ENCODE measurements at regions not wholly inside any gene's neighbourhood (a gene's known extent, or its start where the extent isn't known, plus 50 kb on each side); places are given as distances from the start of the nearest gene placed in this dataset.

DNA sequence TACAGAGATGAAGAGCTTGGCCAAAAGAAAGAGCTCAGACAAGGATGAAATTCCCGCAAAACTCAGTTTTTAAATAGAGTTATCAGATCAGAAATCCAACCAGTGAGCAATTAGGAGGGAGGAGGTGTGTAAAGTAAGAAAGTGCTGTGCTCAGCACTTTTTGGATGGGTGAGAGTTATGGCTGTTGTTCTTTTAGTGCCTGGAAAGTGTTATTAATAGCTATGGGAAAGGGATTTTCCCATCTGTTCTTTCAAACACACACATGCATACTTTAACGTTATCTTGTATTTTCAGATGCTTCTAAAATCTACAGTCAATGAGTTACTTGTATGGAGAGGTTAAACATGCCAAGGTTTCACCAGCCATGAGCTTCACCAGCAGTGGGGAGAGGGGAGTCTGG, 107.3 kb upstream of the TMEM72 start:
- Histone ChIP-seq H3K79me1 (ENCODE audit: low read length) (no peaks in the 10 kb centered on the region), H3K14ac (ENCODE audit: low read length) (no peak overlapping the region), H4K91ac (ENCODE audit: low read depth, low read length) (no peak overlapping the region), H3K18ac (ENCODE audit: low read length) (no peak overlapping the region), H2BK120ac (ENCODE audit: insufficient read depth, low read length, poor library complexity) (no peak overlapping the region), H3K23ac (ENCODE audit: low read length) (no peak overlapping the region), H2AFZ (ENCODE audit: insufficient read depth, low read length, poor library complexity) (no peak overlapping the region), H3K4ac (ENCODE audit: low read depth, low read length) (no peak overlapping the region), H3K4me2 (ENCODE audit: low read length) (no peak overlapping the region), H3K27me3 (ENCODE audit: insufficient read depth, low read length) (no peaks in the 10 kb centered on the region), H2BK5ac (ENCODE audit: low read depth, low read length, poor library complexity) (no peak overlapping the region), H2AK5ac (ENCODE audit: low read length) (no peak overlapping the region), H3K27ac (ENCODE audit: low read depth, low read length) (no peak overlapping the region), H3K36me3 (ENCODE audit: control insufficient read depth in 1 of 2, insufficient read depth in 2 of 2, low read length in 2 of 2) (no peaks in the 10 kb centered on the region), H4K12ac (ENCODE audit: low read depth, low read length) (no peak overlapping the region), H3K79me2 (ENCODE audit: control insufficient read depth, insufficient read depth, low read length, poor library complexity) (no peaks in the 10 kb centered on the region), H2BK12ac (ENCODE audit: low read length) (no peak overlapping the region), H4K8ac (ENCODE audit: low read depth, low read length) (no peak overlapping the region), H3K9ac (ENCODE audit: low read length) (no peak overlapping the region), H3K9me3 (ENCODE audit: insufficient read depth, low read depth, low read length) (peaks cover 3% of the 10 kb centered on the region), H3K4me3 (ENCODE audit: low read depth, low read length) (no peak overlapping the region), H3K4me1 (ENCODE audit: control insufficient read depth in 1 of 2, insufficient read depth in 2 of 2, low read length in 2 of 2) (no peaks in the 10 kb centered on the region)
- WGBS (ENCODE audit: extremely low coverage, insufficient coverage, insufficient read length) = no CpG with 5 or more reads among the region's 2 CpGs
- no peak for DNase-seq

DNA sequence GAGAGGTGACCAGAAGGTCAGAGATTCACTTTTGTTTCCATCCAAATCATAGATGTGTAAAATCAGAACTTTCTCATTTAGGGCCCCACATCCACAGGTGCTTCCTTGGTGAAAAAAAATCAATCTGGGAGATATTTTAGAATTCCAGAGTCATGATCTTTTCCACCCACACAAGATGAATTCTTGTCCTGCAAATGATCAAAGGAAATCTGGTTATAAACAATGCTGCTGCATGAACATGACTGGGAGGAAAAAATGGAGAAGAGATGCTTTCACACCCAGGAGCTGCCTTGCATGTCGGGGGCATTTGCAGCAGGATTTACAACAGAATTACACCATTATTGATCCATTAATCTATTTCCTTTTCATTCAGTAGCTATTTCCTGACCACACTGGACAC, 106.5 kb upstream of the TMEM72 start:
- H3K36me3 ChIP-seq (ENCODE audit: control insufficient read depth in 1 of 2, insufficient read depth in 2 of 2, low read length in 2 of 2) = no peaks in the 10 kb centered on the region

DNA sequence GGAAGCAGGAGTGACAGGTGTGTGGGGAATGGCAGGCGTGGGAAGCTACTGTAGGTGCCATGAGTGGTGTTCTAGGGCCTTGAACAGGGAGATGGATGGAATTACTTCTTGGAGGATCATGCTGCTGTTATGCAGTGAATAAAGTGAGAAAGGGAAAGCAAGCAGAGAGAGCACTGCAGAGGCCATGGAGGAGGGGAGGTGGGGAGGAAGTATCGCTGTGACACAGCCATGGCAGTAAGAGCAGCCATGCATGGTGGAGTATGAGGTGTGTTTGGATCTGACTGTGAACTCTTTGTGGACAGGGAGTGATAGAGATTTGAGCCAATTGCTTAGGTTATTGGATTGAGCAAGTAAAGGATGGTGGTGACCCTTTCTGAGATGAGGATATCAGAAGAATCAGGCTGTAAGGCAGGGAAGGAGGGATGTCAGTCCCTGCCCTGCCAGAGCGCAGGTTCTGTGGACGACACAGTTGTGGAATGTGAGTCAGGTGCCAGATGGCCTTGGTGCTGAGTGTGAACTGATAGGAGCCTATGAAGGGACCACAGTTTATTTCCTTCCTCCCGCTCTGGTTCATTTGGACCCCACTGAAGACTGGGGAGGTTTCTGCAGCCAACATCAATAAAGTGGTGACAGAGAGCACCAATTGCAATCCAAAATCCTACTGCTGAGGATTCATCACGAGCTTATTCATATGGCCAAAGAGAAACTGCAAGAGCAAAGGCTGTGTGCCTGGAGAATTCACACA, 105.5 kb upstream of the TMEM72 start:
- H2BK5ac ChIP-seq (ENCODE audit: low read depth, low read length, poor library complexity) = no peak overlapping the region
- H2BK12ac ChIP-seq (ENCODE audit: low read length) = no peak overlapping the region
- no peak overlapping the region for H3K9ac ChIP-seq (ENCODE audit: low read length)
- no peak overlapping the region for H3K27ac ChIP-seq (ENCODE audit: low read depth, low read length)
- no peak overlapping the region for H3K4me3 ChIP-seq (ENCODE audit: low read depth, low read length)
- H3K9me3 ChIP-seq (ENCODE audit: insufficient read depth, low read depth, low read length) = peaks cover 3% of the 10 kb centered on the region
- H3K14ac ChIP-seq (ENCODE audit: low read length) = no peak overlapping the region
- no peak overlapping the region for H4K12ac ChIP-seq (ENCODE audit: low read depth, low read length)
- H3K27me3 ChIP-seq (ENCODE audit: insufficient read depth, low read length) = no peaks in the 10 kb centered on the region
- H3K79me2 ChIP-seq (ENCODE audit: control insufficient read depth, insufficient read depth, low read length, poor library complexity) = no peaks in the 10 kb centered on the region
- no CpG with 5 or more reads among the region's 6 CpGs for WGBS (ENCODE audit: extremely low coverage, insufficient coverage, insufficient read length)
- no peaks in the 10 kb centered on the region for H3K79me1 ChIP-seq (ENCODE audit: low read length)
- H3K36me3 ChIP-seq (ENCODE audit: control insufficient read depth in 1 of 2, insufficient read depth in 2 of 2, low read length in 2 of 2) = no peaks in the 10 kb centered on the region
- H3K4ac ChIP-seq (ENCODE audit: low read depth, low read length) = no peak overlapping the region
- no peak for DNase-seq
- H4K91ac ChIP-seq (ENCODE audit: low read depth, low read length) = no peak overlapping the region
- no peak overlapping the region for H2AFZ ChIP-seq (ENCODE audit: insufficient read depth, low read length, poor library complexity)
- H3K23ac ChIP-seq (ENCODE audit: low read length) = no peak overlapping the region
- no peak overlapping the region for H3K4me2 ChIP-seq (ENCODE audit: low read length)
- no peak overlapping the region for H3K18ac ChIP-seq (ENCODE audit: low read length)
- H4K8ac ChIP-seq (ENCODE audit: low read depth, low read length) = no peak overlapping the region
- H2BK120ac ChIP-seq (ENCODE audit: insufficient read depth, low read length, poor library complexity) = no peak overlapping the region
- no peak overlapping the region for H2AK5ac ChIP-seq (ENCODE audit: low read length)
- H3K4me1 ChIP-seq (ENCODE audit: control insufficient read depth in 1 of 2, insufficient read depth in 2 of 2, low read length in 2 of 2) = no peaks in the 10 kb centered on the region

More for the DNA sequence above, 106.5 kb upstream of the TMEM72 start:
- Histone ChIP-seq H2BK12ac (ENCODE audit: low read length) (no peak overlapping the region), H3K9ac (ENCODE audit: low read length) (no peak overlapping the region), H3K27ac (ENCODE audit: low read depth, low read length) (no peak overlapping the region), H4K91ac (ENCODE audit: low read depth, low read length) (no peak overlapping the region), H2BK5ac (ENCODE audit: low read depth, low read length, poor library complexity) (no peak overlapping the region), H3K4me2 (ENCODE audit: low read length) (no peak overlapping the region), H2BK120ac (ENCODE audit: insufficient read depth, low read length, poor library complexity) (no peak overlapping the region), H4K12ac (ENCODE audit: low read depth, low read length) (no peak overlapping the region), H3K23ac (ENCODE audit: low read length) (no peak overlapping the region), H3K4ac (ENCODE audit: low read depth, low read length) (no peak overlapping the region), H3K4me1 (ENCODE audit: control insufficient read depth in 1 of 2, insufficient read depth in 2 of 2, low read length in 2 of 2) (no peaks in the 10 kb centered on the region), H3K27me3 (ENCODE audit: insufficient read depth, low read length) (no peaks in the 10 kb centered on the region), H2AFZ (ENCODE audit: insufficient read depth, low read length, poor library complexity) (no peak overlapping the region), H2AK5ac (ENCODE audit: low read length) (no peak overlapping the region), H3K79me2 (ENCODE audit: control insufficient read depth, insufficient read depth, low read length, poor library complexity) (no peaks in the 10 kb centered on the region), H3K18ac (ENCODE audit: low read length) (no peak overlapping the region), H3K79me1 (ENCODE audit: low read length) (no peaks in the 10 kb centered on the region), H3K4me3 (ENCODE audit: low read depth, low read length) (no peak overlapping the region), H3K9me3 (ENCODE audit: insufficient read depth, low read depth, low read length) (peaks cover 3% of the 10 kb centered on the region), H3K14ac (ENCODE audit: low read length) (no peak overlapping the region), H4K8ac (ENCODE audit: low read depth, low read length) (no peak overlapping the region)
- WGBS (ENCODE audit: extremely low coverage, insufficient coverage, insufficient read length) = no CpG with 5 or more reads among the region's 1 CpG
- DNase-seq = no peak

GRCh38 chr10:44806950-44807349, 104.2 kb upstream of the TMEM72 start:
- Histone ChIP-seq H4K12ac (ENCODE audit: low read depth, low read length) (no peak overlapping the region), H4K91ac (ENCODE audit: low read depth, low read length) (no peak overlapping the region), H3K14ac (ENCODE audit: low read length) (no peak overlapping the region), H3K9ac (ENCODE audit: low read length) (no peak overlapping the region), H2AFZ (ENCODE audit: insufficient read depth, low read length, poor library complexity) (no peak overlapping the region), H3K4me3 (ENCODE audit: low read depth, low read length) (no peak overlapping the region), H3K79me2 (ENCODE audit: control insufficient read depth, insufficient read depth, low read length, poor library complexity) (no peaks in the 10 kb centered on the region), H4K8ac (ENCODE audit: low read depth, low read length) (no peak overlapping the region), H3K23ac (ENCODE audit: low read length) (no peak overlapping the region), H3K79me1 (ENCODE audit: low read length) (no peaks in the 10 kb centered on the region), H3K4me1 (ENCODE audit: control insufficient read depth in 1 of 2, insufficient read depth in 2 of 2, low read length in 2 of 2) (peaks cover 0 to 2% of the 10 kb centered on the region in 2 experiments), H3K9me3 (ENCODE audit: insufficient read depth, low read depth, low read length) (peaks cover 3% of the 10 kb centered on the region), H2BK120ac (ENCODE audit: insufficient read depth, low read length, poor library complexity) (no peak overlapping the region), H2BK12ac (ENCODE audit: low read length) (no peak overlapping the region), H3K4ac (ENCODE audit: low read depth, low read length) (no peak overlapping the region), H3K27ac (ENCODE audit: low read depth, low read length) (no peak overlapping the region), H3K18ac (ENCODE audit: low read length) (no peak overlapping the region), H2BK5ac (ENCODE audit: low read depth, low read length, poor library complexity) (no peak overlapping the region), H3K4me2 (ENCODE audit: low read length) (no peak overlapping the region), H2AK5ac (ENCODE audit: low read length) (no peak overlapping the region), H3K36me3 (ENCODE audit: control insufficient read depth in 1 of 2, insufficient read depth in 2 of 2, low read length in 2 of 2) (no peaks in the 10 kb centered on the region), H3K27me3 (ENCODE audit: insufficient read depth, low read length) (no peaks in the 10 kb centered on the region)
- no peak for DNase-seq
- WGBS (ENCODE audit: extremely low coverage, insufficient coverage, insufficient read length) = no CpG with 5 or more reads among the region's 3 CpGs

Data from trophoblast cell (in vitro differentiated cells and primary cell).